ENCODE measurements at regions not wholly inside any gene's neighbourhood (a gene's known extent, or its start where the extent isn't known, plus 50 kb on each side); places are given as distances from the start of the nearest gene placed in this dataset.
"Not testable (repeated sequence)": the region's sequence is repeated elsewhere in the genome, so short reads cannot be mapped to it uniquely, and the experiment has no call there.

- no peak for DNase-seq (ENCODE audit: low read depth)
Measured at GRCh38 chr10:2790396-2791188, 276.8 kb upstream of the PFKP start.

- no peak for DNase-seq (ENCODE audit: low read depth)
Measured at GRCh38 chr10:2786251-2786650, 281.1 kb upstream of the PFKP start.

GRCh38 chr10:2784766-2785165, 282.6 kb upstream of the PFKP start:
- no peak for DNase-seq (ENCODE audit: low read depth)

GRCh38 chr10:2782950-2783349, 284.4 kb upstream of the PFKP start:
- DNase-seq (ENCODE audit: low read depth): no peak

GRCh38 chr10:2782265-2782664, 285.1 kb upstream of the PFKP start:
- DNase-seq (ENCODE audit: low read depth): no peak

GRCh38 chr10:2777666-2778355, 289.5 kb upstream of the PFKP start:
- no peak for DNase-seq (ENCODE audit: low read depth)

- DNase-seq (ENCODE audit: low read depth): no peak
Measured at GRCh38 chr10:2772816-2773631, 294.3 kb upstream of the PFKP start.

- DNase-seq (ENCODE audit: low read depth): no peak
Measured at GRCh38 chr10:2772135-2772534, 295.2 kb upstream of the PFKP start.

- not testable (repeated sequence) for DNase-seq (ENCODE audit: low read depth)
Measured at GRCh38 chr10:2767293-2767692, 300.1 kb upstream of the PFKP start.

- DNase-seq (ENCODE audit: low read depth): no peak
Measured at GRCh38 chr10:2761971-2762370, 305.4 kb upstream of the PFKP start.

GRCh38 chr10:2761311-2761710, 306.0 kb upstream of the PFKP start:
- no peak for DNase-seq (ENCODE audit: low read depth)

- DNase-seq (ENCODE audit: low read depth): no peak
Measured at GRCh38 chr10:2760736-2761135, 306.6 kb upstream of the PFKP start.

GRCh38 chr10:2759233-2759632, 308.1 kb upstream of the PFKP start:
- no peak for DNase-seq (ENCODE audit: low read depth)

GRCh38 chr10:2754943-2755342, 312.4 kb upstream of the PFKP start:
- DNase-seq (ENCODE audit: low read depth): no peak

- no peak for DNase-seq (ENCODE audit: low read depth)
Measured at GRCh38 chr10:2748287-2748686, 319.1 kb upstream of the PFKP start.

GRCh38 chr10:2746638-2747037, 320.7 kb upstream of the PFKP start:
- DNase-seq (ENCODE audit: low read depth): no peak

- no peak for DNase-seq (ENCODE audit: low read depth)
Measured at GRCh38 chr10:2745666-2746065, 321.7 kb upstream of the PFKP start.

- no peak for DNase-seq (ENCODE audit: low read depth)
Measured at GRCh38 chr10:2744547-2745200, 322.7 kb upstream of the PFKP start.

GRCh38 chr10:2734603-2735002, 332.7 kb upstream of the PFKP start:
- no peak for DNase-seq (ENCODE audit: low read depth)

GRCh38 chr10:2733278-2733963, 333.9 kb upstream of the PFKP start:
- DNase-seq (ENCODE audit: low read depth): no peak

GRCh38 chr10:2731940-2732339, 335.4 kb upstream of the PFKP start:
- no peak for DNase-seq (ENCODE audit: low read depth)

GRCh38 chr10:2729197-2729596, 338.2 kb upstream of the PFKP start:
- DNase-seq (ENCODE audit: low read depth): no peak
